ENCODE measurements at regions not wholly inside any gene's neighbourhood (a gene's known extent, or its start where the extent isn't known, plus 50 kb on each side); places are given as distances from the start of the nearest gene placed in this dataset.

GRCh38 chr14:35969310-35969709 lies 143.2 kb downstream of the BRMS1L start:
- Histone ChIP-seq H3K4me1 (no peaks in the 10 kb centered on the region), H3K27me3 (replicated peaks in 1 of 7) (peaks cover 0 to 7% (median 0%) of the 10 kb centered on the region in 7 donors), H3K36me3 (no peaks in the 10 kb centered on the region), H3K4me3 (no peak overlapping the region), H3K27ac (no peak overlapping the region), H3K9me3 (peaks cover 0 to 5% (median 0%) of the 10 kb centered on the region in 8 donors)
- DNase-seq = no peak
- TF ChIP-seq CTCF (IDR thresholded peaks at IDR 0.05 in 8 of 11, conservative IDR thresholded peaks at IDR 0.05 in 3 of 11) (no peak), POLR2AphosphoS5 (IDR thresholded peaks at IDR 0.05) (no peak)
- intact Hi-C loops (cut with DNase I; ENCODE audit: low total_unique reads) = no loop called here
- WGBS, 5 donors = 62 to 78% (median 73%) methylated on average over 3 of the region's 3 CpGs

- TF ChIP-seq POLR2A (IDR thresholded peaks at IDR 0.05) (no peak), POLR2AphosphoS5 (IDR thresholded peaks at IDR 0.05) (no peak), CTCF (IDR thresholded peaks at IDR 0.05 in 8 of 11, conservative IDR thresholded peaks at IDR 0.05 in 3 of 11) (no peak)
- 57 to 73% (median 69%) methylated on average over 2 of the region's 2 CpGs for WGBS, 5 donors
- Histone ChIP-seq H3K36me3 (no peaks in the 10 kb centered on the region), H3K27me3 (replicated peaks in 1 of 7) (peaks cover 0 to 3% (median 0%) of the 10 kb centered on the region in 7 donors), H3K4me3 (no peak overlapping the region), H3K27ac (no peak overlapping the region), H3K9me3 (peaks cover 0 to 5% (median 0%) of the 10 kb centered on the region in 8 donors), H3K4me1 (no peaks in the 10 kb centered on the region)
- DNase-seq = no peak
- intact Hi-C loops (cut with DNase I; ENCODE audit: low total_unique reads) = no loop called here
Observed at GRCh38 chr14:35965400-35965799, 139.3 kb downstream of the BRMS1L start.

- no peaks in the 10 kb centered on the region for H3K36me3 ChIP-seq
- no peaks in the 10 kb centered on the region for H3K4me1 ChIP-seq
- no peak for DNase-seq
- H3K27me3 ChIP-seq (replicated peaks in 1 of 7) = no peaks in the 10 kb centered on the region
- 76 to 87% (median 78%) methylated on average over 7 of the region's 7 CpGs for WGBS, 5 donors
- H3K9me3 ChIP-seq = peaks cover 0 to 5% (median 0%) of the 10 kb centered on the region in 8 donors
- intact Hi-C loops (cut with DNase I; ENCODE audit: low total_unique reads) = no loop called here
- no peak overlapping the region for H3K4me3 ChIP-seq
- no peak for TF ChIP-seq POLR2AphosphoS5 (IDR thresholded peaks at IDR 0.05)
- no peak for TF ChIP-seq CTCF (IDR thresholded peaks at IDR 0.05 in 8 of 11, conservative IDR thresholded peaks at IDR 0.05 in 3 of 11)
- TF ChIP-seq POLR2A (IDR thresholded peaks at IDR 0.05) = no peak
- no peak overlapping the region for H3K27ac ChIP-seq
Observed at GRCh38 chr14:35964697-35965286, 138.7 kb downstream of the BRMS1L start.

- intact Hi-C loops (cut with DNase I; ENCODE audit: low total_unique reads) = no loop called here
- Histone ChIP-seq H3K4me1 (no peaks in the 10 kb centered on the region), H3K4me3 (no peak overlapping the region), H3K27me3 (replicated peaks in 1 of 7) (no peaks in the 10 kb centered on the region), H3K27ac (no peak overlapping the region), H3K9me3 (peaks cover 0 to 5% (median 0%) of the 10 kb centered on the region in 8 donors), H3K36me3 (no peaks in the 10 kb centered on the region)
- TF ChIP-seq POLR2A (IDR thresholded peaks at IDR 0.05) (no peak), POLR2AphosphoS5 (IDR thresholded peaks at IDR 0.05) (no peak), CTCF (IDR thresholded peaks at IDR 0.05 in 8 of 11, conservative IDR thresholded peaks at IDR 0.05 in 3 of 11) (no peak)
- DNase-seq = no peak
Observed at GRCh38 chr14:35963209-35963608, 137.1 kb downstream of the BRMS1L start.

Measured in spleen (tissue), 11 donors.